Ovary (tissue), 3 donors: ENCODE measurements at regions not wholly inside any gene's neighbourhood (a gene's known extent, or its start where the extent isn't known, plus 50 kb on each side); places are given as distances from the start of the nearest gene placed in this dataset.

Source experiments
- CTCF ChIP-seq, 3 donors: fragments of 450-650 bp in 2 of 3; fragments of 200-600 bp in 1 of 3; IDR thresholded peaks; one replicate each; pipeline versions ENCODE4 v1.5.1 to v1.8.0; 2016 to 2022; ENCODE audit warnings: antibody characterized with exemption in 3 of 3, mild to moderate bottlenecking in 1 of 3
- EP300 ChIP-seq: sonication (generic); formaldehyde crosslinking; IDR thresholded peaks from one replicate; pipeline ENCODE4 v1.6.1; 2017; ENCODE audit warnings: antibody characterized with exemption
- POLR2A ChIP-seq: fragments of 450-650 bp; IDR thresholded peaks from one replicate; pipeline ENCODE4 v1.6.1; 2017; ENCODE audit warnings: antibody characterized with exemption, mild to moderate bottlenecking, moderate library complexity
- donor health status: DM: no; HTN: no; CAD: no.

- TF ChIP-seq CTCF (IDR thresholded peaks at IDR 0.05) = no peak
- no peak for TF ChIP-seq POLR2A
- TF ChIP-seq EP300 = no peak
Measured at GRCh38 chr5:155733935-155734334, 593.0 kb upstream of the SGCD start.
